GM12878 (cell line): ENCODE measurements at regions not wholly inside any gene's neighbourhood (a gene's known extent, or its start where the extent isn't known, plus 50 kb on each side); places are given as distances from the start of the nearest gene placed in this dataset.

Source experiments
- ATAC-seq: fragments of 200-7000 bp; cut with Tn5 transposase; 3 replicates; pipeline ENCODE4 v1.9.1; 2020; ENCODE audit warnings: mild to moderate bottlenecking, moderate library complexity
- BruUV-seq: library from RNA; stranded (reverse); fragments of 400-500 nt; replicated peaks from 2 replicates; lab custom pipeline; 2021; lab: Mats Ljungman, UMichigan
- CTCF ChIA-PET: fragments of 300-600 bp; sonication (Branson Sonifier 250); formaldehyde crosslinking; extraction: SDS; loops from one replicate; lab custom pipeline; 2021; ENCODE audit warnings: inconsistent platforms; lab: Yijun Ruan, JAX
- POLR2A ChIA-PET: fragments of 350-600 bp; formaldehyde crosslinking; extraction: SDS; loops from one replicate; lab custom pipeline; 2021; ENCODE audit warnings: inconsistent platforms; lab: Charles Lee
- RAD21 ChIA-PET: fragments of 300-600 bp; sonication (Branson Sonifier 250); formaldehyde crosslinking; loops from one replicate; lab custom pipeline; 2023; ENCODE audit warnings: antibody characterized with exemption; ENCODE audit not compliant: unreplicated experiment; lab: Charles Lee
- SMC1A ChIA-PET: fragments of 300-600 bp; sonication (Branson Sonifier 250); formaldehyde crosslinking; loops from one replicate; lab custom pipeline; 2023; ENCODE audit not compliant: unreplicated experiment, uncharacterized antibody; lab: Charles Lee
- DNase-seq: peaks from one replicate; pipeline ENCODE4 v3.0.0-alpha.2; 2011; ENCODE audit warnings: low read depth, low spot score
- FAIRE-seq: peaks from 3 replicates; lab custom pipeline; 2011; peaks lifted over from hg19 to GRCh38; lab: Jason Lieb, UNC
- H2AFZ ChIP-seq: 2 replicates; pipeline ENCODE4 v1.6.0; 2011; ENCODE audit warnings: low read depth, low read length, control low read depth; ENCODE audit not compliant: control insufficient read depth
- H3K27ac ChIP-seq: 2 replicates; pipeline ENCODE4 v1.5.1; 2011; ENCODE audit warnings: control low read depth; ENCODE audit not compliant: control insufficient read depth, insufficient read depth
- H3K27me3 ChIP-seq, 2 experiments: replicated peaks in 1 of 2; 2 replicates each; pipeline versions ENCODE4 v1.6.0 to v1.6.1; 2011; ENCODE audit warnings: low read length in 1 of 2; ENCODE audit not compliant: control insufficient read depth in 2 of 2, insufficient read depth in 2 of 2
- H3K36me3 ChIP-seq, 2 experiments: 2 replicates each; pipeline ENCODE4 v1.5.1; 2011; ENCODE audit warnings: low read length in 1 of 2; ENCODE audit not compliant: control insufficient read depth in 2 of 2, insufficient read depth in 2 of 2
- H3K4me1 ChIP-seq: 2 replicates; pipeline ENCODE4 v1.6.1; 2011; ENCODE audit warnings: mild to moderate bottlenecking, low read length, moderate library complexity, mixed read lengths; ENCODE audit not compliant: control insufficient read depth, insufficient read depth
- H3K4me2 ChIP-seq: 2 replicates; pipeline ENCODE4 v1.6.0; 2011; ENCODE audit warnings: control low read depth; ENCODE audit not compliant: control insufficient read depth, insufficient read depth
- H3K4me3 ChIP-seq: fragments of 200-600 bp; sonication (generic); 2 replicates; pipeline ENCODE4 v1.5.1; 2016
- H3K79me2 ChIP-seq: 2 replicates; pipeline ENCODE4 v1.6.0; 2011; ENCODE audit warnings: low read length; ENCODE audit not compliant: control insufficient read depth, insufficient read depth
- H3K9ac ChIP-seq: 2 replicates; pipeline ENCODE4 v1.8.0; 2011; ENCODE audit warnings: low read length, control low read depth, mixed read lengths; ENCODE audit not compliant: control insufficient read depth, insufficient read depth
- H3K9me3 ChIP-seq: replicated peaks from 3 replicates; pipeline ENCODE4 v1.5.1; 2011; ENCODE audit warnings: mild to moderate bottlenecking, low read length; ENCODE audit not compliant: control insufficient read depth, insufficient read depth
- H4K20me1 ChIP-seq: 2 replicates; pipeline ENCODE4 v1.6.0; 2011; ENCODE audit not compliant: control insufficient read depth, insufficient read depth
- CBX5 ChIP-seq: sonication (generic); IDR thresholded peaks from 2 replicates; pipeline ENCODE4 v1.6.1; 2016; ENCODE audit warnings: low read depth, moderate library complexity, mild to moderate bottlenecking, inconsistent platforms
- FOS ChIP-seq: IDR thresholded peaks from 3 replicates; pipeline ENCODE4 v1.6.1; 2011; ENCODE audit warnings: borderline replicate concordance; ENCODE audit not compliant: insufficient read length; ENCODE audit errors: extremely low read depth
- GATAD2B ChIP-seq: fragments of 450-650 bp; conservative IDR thresholded peaks from 2 replicates; pipeline ENCODE4 v1.6.1; 2017; ENCODE audit warnings: low read depth, mild to moderate bottlenecking, moderate library complexity
- LARP7 ChIP-seq: fragments of 450-650 bp; IDR thresholded peaks from 2 replicates; pipeline ENCODE4 v1.6.1; 2017; ENCODE audit warnings: mild to moderate bottlenecking
- MEF2B ChIP-seq: fragments of 450-650 bp; IDR thresholded peaks from 2 replicates; pipeline ENCODE4 v1.6.1; 2018; ENCODE audit warnings: mild to moderate bottlenecking, moderate library complexity; ENCODE audit not compliant: partially characterized antibody, poor library complexity, severe bottlenecking
- MTA3 ChIP-seq: IDR thresholded peaks from 2 replicates; pipeline ENCODE4 v1.6.1; 2012; ENCODE audit warnings: low read length, inconsistent platforms, borderline replicate concordance
- NR2C1 ChIP-seq: fragments of 450-650 bp; IDR thresholded peaks from 2 replicates; pipeline ENCODE4 v1.6.1; 2017; ENCODE audit warnings: antibody characterized with exemption, mild to moderate bottlenecking, moderate library complexity
- NRF1 ChIP-seq: conservative IDR thresholded peaks from 2 replicates; pipeline ENCODE4 v1.6.1; 2011; ENCODE audit warnings: mild to moderate bottlenecking, low read depth, low read length, improper control_type of control experiment
- PAX8 ChIP-seq: fragments of 450-650 bp; IDR thresholded peaks from 2 replicates; pipeline ENCODE4 v1.6.1; 2017; ENCODE audit warnings: mild to moderate bottlenecking, moderate library complexity
- POLR2A ChIP-seq: IDR thresholded peaks from 2 replicates; pipeline ENCODE4 v1.6.1; 2011; ENCODE audit warnings: low read depth, mild to moderate bottlenecking, low read length
- RAD21 ChIP-seq: IDR thresholded peaks from 2 replicates; pipeline ENCODE4 v1.6.1; 2011; ENCODE audit warnings: mild to moderate bottlenecking, low read depth, low read length, moderate library complexity; ENCODE audit not compliant: insufficient read depth
- RAD51 ChIP-seq: fragments of 450-650 bp; IDR thresholded peaks from 2 replicates; pipeline ENCODE4 v1.6.1; 2016; ENCODE audit warnings: moderate library complexity, mild to moderate bottlenecking, inconsistent platforms
- RCOR1 ChIP-seq: conservative IDR thresholded peaks from 2 replicates; pipeline ENCODE4 v1.6.1; 2012; ENCODE audit warnings: low read depth, low read length, improper control_type of control experiment
- SMC3 ChIP-seq: IDR thresholded peaks from 2 replicates; pipeline ENCODE4 v1.6.1; 2011; ENCODE audit warnings: low read length, improper control_type of control experiment, borderline replicate concordance
- WRNIP1 ChIP-seq: IDR thresholded peaks from 2 replicates; pipeline ENCODE4 v1.6.1; 2011; ENCODE audit warnings: low read depth, low read length, improper control_type of control experiment, borderline replicate concordance
- WGBS: methylation state at CpG from one replicate; pipeline ENCODE4 v1.1.6; 2016; ENCODE audit warnings: low lambda C conversion rate; ENCODE audit not compliant: insufficient replicate concordance, insufficient coverage; ENCODE audit errors: missing lambda C conversion rate; 5-methylcytosine and 5-hydroxymethylcytosine counted together
- in situ Hi-C: fragments of 300-500 bp; cut with MboI; formaldehyde crosslinking; loops from 9 replicates; pipeline ENCODE4 v1.14.3; 2018; ENCODE audit warnings: mixed read lengths
- intact Hi-C: fragments of 100-400 bp; cut with micrococcal nuclease; formaldehyde crosslinking; loops from one replicate; pipeline ENCODE4 v1.14.2; 2022; ENCODE audit not compliant: unreplicated experiment
- TF ChIP-seq, protein P1 (sequence below): fragments of 450-650 bp; IDR thresholded peaks from 2 replicates; pipeline ENCODE4 v1.6.1; 2017; ENCODE audit warnings: low read depth, mild to moderate bottlenecking, moderate library complexity
- TF ChIP-seq, protein P2 (sequence below): IDR thresholded peaks from 2 replicates; pipeline ENCODE4 v1.6.1; 2011; ENCODE audit warnings: mild to moderate bottlenecking, low read depth, low read length, moderate library complexity; ENCODE audit not compliant: insufficient replicate concordance
- TF ChIP-seq, protein P3 (sequence below): IDR thresholded peaks from 2 replicates; pipeline ENCODE4 v1.6.1; 2011; ENCODE audit warnings: low read depth, mild to moderate bottlenecking, low read length, moderate library complexity, borderline replicate concordance; ENCODE audit errors: extremely low read depth
- TF ChIP-seq, protein P4 (sequence below): IDR thresholded peaks from 2 replicates; pipeline ENCODE4 v1.6.1; 2012; ENCODE audit warnings: low read depth, low read length, improper control_type of control experiment

DNA sequence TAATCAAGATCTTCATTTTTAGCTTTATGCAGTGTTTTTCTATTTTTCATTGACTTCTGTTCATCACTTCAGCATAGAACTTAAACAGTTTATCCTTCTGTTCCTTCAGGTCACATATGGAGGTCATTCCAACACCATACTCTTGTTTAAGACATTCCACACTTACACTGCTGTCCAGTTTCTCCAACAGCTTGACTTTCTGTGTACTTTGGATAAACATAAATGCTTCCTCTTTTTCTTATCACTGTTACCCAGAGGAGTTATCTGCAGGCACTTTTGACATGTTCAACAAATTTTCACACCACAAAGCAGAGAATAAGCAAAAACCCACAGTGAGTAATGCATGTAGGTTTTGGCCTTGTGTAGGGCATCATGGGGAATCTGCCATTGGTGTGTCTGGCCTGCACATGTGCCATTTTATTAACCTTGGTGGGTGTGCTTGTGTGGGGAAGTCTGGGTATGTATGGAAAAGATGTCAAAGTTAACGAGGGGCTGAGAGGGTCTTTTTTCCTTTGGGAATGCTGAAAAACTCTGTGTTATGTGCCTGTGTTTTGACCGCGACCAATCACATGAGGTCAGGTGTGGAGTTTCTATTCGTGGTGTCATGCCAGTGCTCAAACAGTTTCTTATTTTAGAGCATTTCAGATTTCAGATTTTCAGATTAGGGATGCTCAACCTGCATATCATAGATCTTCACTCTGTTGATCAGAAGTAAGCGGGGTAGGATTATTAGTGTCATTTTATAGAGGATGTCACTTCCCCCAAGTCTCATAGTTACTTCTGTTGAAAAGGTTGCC lies 53.9 kb upstream of the ACVR1 start:
- POLR2A ChIA-PET, result no interaction called here
- H3K79me2 ChIP-seq, result no peaks in the 10 kb centered on the region
- 57% methylated on average over 5 of the region's 5 CpGs for WGBS
- no peak overlapping the region for H3K27ac ChIP-seq
- intact Hi-C loops, result no loop called here
- H3K27me3 ChIP-seq, result no peaks in the 10 kb centered on the region; a peak in 1 of 4 replicates
- SMC1A ChIA-PET, result no interaction called here
- no peaks in the 10 kb centered on the region for H3K4me1 ChIP-seq
- no peaks in the 10 kb centered on the region for H3K36me3 ChIP-seq
- BruUV-seq, result no TSS peak
- no peak overlapping the region for H3K4me2 ChIP-seq
- no peak overlapping the region for H3K4me3 ChIP-seq
- FAIRE-seq (no peak), DNase-seq (no peak), ATAC-seq (no peak)
- no peaks in the 10 kb centered on the region for H3K9me3 ChIP-seq
- H4K20me1 ChIP-seq, result no peaks in the 10 kb centered on the region
- no peak overlapping the region for H3K9ac ChIP-seq
- CTCF ChIA-PET, result no interaction called here
- no peak overlapping the region for H2AFZ ChIP-seq
- in situ Hi-C loops, result no loop called here
- RAD21 ChIA-PET, result no interaction called here
- TF ChIP-seq RAD51 (no peak), POLR2A (no peak), SMC3 (no peak), NR2C1 (no peak), LARP7 (no peak), MTA3 (no peak), NRF1 (no peak), CBX5 (no peak), RAD21 (no peak), GATAD2B (no peak), PAX8 (no peak), FOS (no peak), MEF2B (no peak), RCOR1 (no peak), WRNIP1 (no peak)
- TF ChIP-seq, protein P1, sequence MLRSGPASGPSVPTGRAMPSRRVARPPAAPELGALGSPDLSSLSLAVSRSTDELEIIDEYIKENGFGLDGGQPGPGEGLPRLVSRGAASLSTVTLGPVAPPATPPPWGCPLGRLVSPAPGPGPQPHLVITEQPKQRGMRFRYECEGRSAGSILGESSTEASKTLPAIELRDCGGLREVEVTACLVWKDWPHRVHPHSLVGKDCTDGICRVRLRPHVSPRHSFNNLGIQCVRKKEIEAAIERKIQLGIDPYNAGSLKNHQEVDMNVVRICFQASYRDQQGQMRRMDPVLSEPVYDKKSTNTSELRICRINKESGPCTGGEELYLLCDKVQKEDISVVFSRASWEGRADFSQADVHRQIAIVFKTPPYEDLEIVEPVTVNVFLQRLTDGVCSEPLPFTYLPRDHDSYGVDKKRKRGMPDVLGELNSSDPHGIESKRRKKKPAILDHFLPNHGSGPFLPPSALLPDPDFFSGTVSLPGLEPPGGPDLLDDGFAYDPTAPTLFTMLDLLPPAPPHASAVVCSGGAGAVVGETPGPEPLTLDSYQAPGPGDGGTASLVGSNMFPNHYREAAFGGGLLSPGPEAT, result no peak
- TF ChIP-seq, protein P2, sequence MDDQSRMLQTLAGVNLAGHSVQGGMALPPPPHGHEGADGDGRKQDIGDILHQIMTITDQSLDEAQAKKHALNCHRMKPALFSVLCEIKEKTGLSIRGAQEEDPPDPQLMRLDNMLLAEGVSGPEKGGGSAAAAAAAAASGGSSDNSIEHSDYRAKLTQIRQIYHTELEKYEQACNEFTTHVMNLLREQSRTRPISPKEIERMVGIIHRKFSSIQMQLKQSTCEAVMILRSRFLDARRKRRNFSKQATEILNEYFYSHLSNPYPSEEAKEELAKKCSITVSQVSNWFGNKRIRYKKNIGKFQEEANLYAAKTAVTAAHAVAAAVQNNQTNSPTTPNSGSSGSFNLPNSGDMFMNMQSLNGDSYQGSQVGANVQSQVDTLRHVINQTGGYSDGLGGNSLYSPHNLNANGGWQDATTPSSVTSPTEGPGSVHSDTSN, result no peak
- TF ChIP-seq, protein P3, sequence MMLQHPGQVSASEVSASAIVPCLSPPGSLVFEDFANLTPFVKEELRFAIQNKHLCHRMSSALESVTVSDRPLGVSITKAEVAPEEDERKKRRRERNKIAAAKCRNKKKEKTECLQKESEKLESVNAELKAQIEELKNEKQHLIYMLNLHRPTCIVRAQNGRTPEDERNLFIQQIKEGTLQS, result no peak
- TF ChIP-seq, protein P4, sequence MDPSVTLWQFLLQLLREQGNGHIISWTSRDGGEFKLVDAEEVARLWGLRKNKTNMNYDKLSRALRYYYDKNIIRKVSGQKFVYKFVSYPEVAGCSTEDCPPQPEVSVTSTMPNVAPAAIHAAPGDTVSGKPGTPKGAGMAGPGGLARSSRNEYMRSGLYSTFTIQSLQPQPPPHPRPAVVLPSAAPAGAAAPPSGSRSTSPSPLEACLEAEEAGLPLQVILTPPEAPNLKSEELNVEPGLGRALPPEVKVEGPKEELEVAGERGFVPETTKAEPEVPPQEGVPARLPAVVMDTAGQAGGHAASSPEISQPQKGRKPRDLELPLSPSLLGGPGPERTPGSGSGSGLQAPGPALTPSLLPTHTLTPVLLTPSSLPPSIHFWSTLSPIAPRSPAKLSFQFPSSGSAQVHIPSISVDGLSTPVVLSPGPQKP, result no peak
